SIG-M5 (cell line): ENCODE measurements at regions not wholly inside any gene's neighbourhood (a gene's known extent, or its start where the extent isn't known, plus 50 kb on each side); places are given as distances from the start of the nearest gene placed in this dataset.

Experiments
- DNase-seq: peaks from one replicate; lab custom pipeline; 2025; lab: John Stamatoyannopoulos, UW

DNA sequence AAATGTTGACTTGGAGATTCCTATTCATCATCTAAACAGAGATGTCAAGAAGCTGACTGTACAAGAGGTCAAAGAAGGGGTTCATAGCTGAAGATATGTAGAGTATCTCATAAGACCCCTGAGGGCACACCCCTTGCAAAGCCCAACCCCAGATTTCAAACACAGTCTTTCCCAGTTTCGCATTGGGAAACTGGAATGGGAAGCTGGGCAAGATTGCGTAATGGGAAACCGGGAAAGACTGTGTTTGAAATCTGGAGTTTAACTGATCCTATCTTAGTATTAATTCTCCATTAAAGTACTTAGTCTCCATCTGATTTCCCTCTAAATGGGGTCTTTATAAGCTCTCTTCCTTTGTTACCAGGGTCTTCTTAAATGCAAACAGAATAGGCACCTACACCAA is 99.5 kb downstream of the FAM76B start:
- DNase-seq = no peak

- DNase-seq = no peak
These were observed 100.9 kb downstream of the FAM76B start for GRCh38 chr11:95688501-95689222.

- no peak for DNase-seq
These were observed 101.6 kb downstream of the FAM76B start for GRCh38 chr11:95688015-95688414.

DNA sequence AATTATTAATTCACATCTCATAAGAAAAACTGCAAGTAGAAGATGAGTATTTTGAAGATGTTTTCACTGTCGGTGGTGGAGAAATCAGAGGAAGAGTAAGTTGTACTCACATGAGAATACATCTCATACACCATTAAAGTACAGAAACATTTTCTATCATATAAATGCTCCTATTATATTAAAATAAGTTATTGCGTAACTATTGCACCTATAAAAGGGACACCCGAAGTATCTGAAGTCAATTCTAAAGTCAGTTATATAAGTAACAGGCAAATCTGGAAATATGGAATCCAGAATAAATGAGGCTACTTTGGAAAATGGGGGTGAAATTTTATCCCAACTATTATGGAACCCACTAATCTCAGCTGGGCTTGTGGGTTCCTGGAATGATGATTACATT is 103.3 kb downstream of the FAM76B start:
- no peak for DNase-seq

- no peak for DNase-seq
These were observed 104.9 kb downstream of the FAM76B start for GRCh38 chr11:95684701-95685100.

GRCh38 chr11:95684170-95684569 is 105.4 kb downstream of the FAM76B start:
- no peak for DNase-seq

GRCh38 chr11:95682552-95682951 is 107.0 kb downstream of the FAM76B start:
- DNase-seq = no peak

DNA sequence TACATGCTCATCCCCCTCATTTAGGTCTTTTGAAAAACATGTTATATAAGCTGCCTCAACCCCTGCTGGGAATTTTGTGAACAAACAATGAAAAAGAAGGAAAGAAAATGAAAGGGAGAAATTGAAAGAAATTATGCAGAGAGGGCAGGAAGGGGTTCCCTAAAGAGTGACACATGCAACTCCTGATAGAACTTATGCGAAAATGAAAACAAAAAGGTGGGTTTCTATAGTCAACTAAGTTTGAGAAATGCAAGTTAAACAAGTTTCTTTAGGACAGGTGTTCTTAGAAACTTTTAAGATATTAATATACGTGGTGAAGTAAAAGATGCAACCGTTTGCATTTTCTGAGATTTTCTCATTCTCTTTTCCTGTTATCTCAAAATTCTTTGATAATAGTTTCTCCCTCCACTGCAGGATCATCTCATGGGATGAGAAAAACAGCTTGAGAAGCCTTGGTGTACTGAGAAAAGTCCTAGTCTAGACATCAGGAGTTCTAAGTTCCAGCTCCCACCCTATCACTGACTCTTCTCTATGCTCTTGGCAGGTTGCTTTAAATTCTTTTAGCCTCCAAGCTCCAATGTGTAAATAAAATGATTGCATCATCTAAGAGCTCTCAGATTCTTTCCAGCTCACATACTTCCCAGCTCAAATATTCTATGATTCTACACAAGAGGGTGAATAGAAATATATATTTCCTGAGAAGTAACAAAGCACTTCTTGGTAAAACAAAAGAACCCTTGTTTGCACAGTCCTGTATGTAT is 109.2 kb downstream of the FAM76B start:
- DNase-seq = no peak

- no peak for DNase-seq
These were observed 110.6 kb downstream of the FAM76B start for GRCh38 chr11:95678988-95679387.

DNA sequence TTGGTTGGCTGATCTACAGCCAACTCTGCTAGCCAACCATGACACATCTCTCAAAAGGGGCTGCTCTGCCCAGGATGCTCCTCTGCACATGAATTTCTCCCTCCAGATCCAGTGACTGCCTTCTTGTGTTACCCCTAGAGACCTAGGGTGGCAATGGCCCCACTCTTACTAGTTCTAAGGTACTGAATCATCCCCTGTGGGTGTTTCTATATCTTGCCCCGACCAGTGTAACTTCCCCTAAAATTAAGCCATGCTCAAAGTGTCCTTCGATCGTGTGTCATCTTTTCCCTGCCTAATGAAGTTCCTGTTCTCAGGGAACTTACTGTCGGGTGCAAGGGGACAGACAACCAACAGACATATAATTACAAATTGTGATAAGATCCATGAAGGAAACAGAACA is 113.3 kb downstream of the FAM76B start:
- no peak for DNase-seq

- DNase-seq = no peak
These were observed 114.0 kb downstream of the FAM76B start for GRCh38 chr11:95675585-95675984.

- DNase-seq = no peak
These were observed 114.8 kb downstream of the FAM76B start for GRCh38 chr11:95674657-95675358.

- no peak for DNase-seq
These were observed 117.8 kb downstream of the FAM76B start for GRCh38 chr11:95671768-95672167.

DNA sequence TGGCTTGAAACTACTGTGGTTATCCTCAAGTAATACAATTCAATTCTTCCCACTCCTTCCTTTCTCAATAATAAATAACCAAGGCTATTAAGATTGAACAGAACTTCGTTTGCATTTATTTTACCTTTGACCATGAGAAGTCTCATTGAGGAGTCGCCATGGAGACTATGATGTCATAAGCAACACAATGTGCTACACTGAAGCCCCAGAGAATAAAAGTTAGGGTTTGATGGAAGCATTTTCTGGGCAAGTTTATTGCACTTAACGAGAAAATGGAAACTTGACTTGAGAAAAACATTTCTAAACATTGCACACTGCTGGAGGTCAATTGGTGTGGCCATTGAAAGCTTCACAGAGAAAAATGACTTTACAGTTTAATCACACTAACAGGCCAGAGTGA is 121.5 kb downstream of the FAM76B start:
- no peak for DNase-seq

- no peak for DNase-seq
These were observed 128.4 kb downstream of the FAM76B start for GRCh38 chr11:95661162-95661561.

GRCh38 chr11:95660038-95660437 is 129.5 kb downstream of the FAM76B start:
- DNase-seq = no peak

- no peak for DNase-seq
These were observed 130.5 kb downstream of the FAM76B start for GRCh38 chr11:95659088-95659487.

GRCh38 chr11:95655536-95655935 is 134.0 kb downstream of the FAM76B start:
- no peak for DNase-seq

DNA sequence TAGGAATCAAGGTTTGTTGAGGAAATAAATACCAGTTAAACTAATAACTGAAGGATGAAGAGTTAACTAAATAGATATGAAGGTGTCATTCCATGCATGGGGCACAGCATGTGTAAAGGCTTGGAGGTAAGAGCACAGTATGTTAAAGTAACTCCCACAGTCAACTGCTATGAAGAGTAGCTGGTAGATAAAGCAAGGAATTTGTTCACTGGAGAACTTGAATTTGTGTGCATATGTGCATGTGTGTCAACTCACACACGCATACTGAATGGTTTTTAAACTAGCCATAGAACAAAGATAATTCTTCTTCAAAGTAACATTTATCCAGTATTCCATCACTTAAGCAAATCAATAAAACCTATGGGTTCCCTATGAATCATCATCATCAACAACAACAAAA is 135.9 kb downstream of the FAM76B start:
- no peak for DNase-seq

GRCh38 chr11:95653099-95653498 is 136.5 kb downstream of the FAM76B start:
- DNase-seq = no peak

- DNase-seq = no peak
These were observed 137.5 kb downstream of the FAM76B start for GRCh38 chr11:95652002-95652472.

DNA sequence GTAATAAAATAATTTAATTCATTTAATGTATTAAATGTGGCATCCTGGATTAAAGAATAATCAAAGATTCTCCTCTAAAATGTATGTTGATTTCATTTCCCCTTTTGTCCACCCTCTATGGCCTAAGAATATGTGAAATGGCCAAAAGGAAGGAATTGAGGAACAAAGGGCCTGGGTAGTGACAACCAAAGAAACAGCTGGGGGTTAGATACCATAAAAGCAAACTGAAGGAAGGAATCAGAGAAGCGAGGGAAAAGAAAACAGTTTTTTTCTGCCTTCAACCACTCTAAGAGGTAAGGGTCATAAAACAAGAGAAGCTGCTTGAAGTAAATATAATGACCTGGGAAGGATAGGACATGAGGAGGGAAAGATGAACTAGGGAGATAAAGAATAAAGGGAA is 139.3 kb downstream of the FAM76B start:
- no peak for DNase-seq

GRCh38 chr11:95647871-95648270 is 141.7 kb downstream of the FAM76B start:
- DNase-seq = no peak
